Adrenal gland (tissue), 5 donors: ENCODE measurements at regions not wholly inside any gene's neighbourhood (a gene's known extent, or its start where the extent isn't known, plus 50 kb on each side); places are given as distances from the start of the nearest gene placed in this dataset.

Source experiments
- POLR2A ChIP-seq, 2 donors: fragments of 450-650 bp; IDR thresholded peaks; one replicate each; pipeline ENCODE4 v1.6.1; 2017; ENCODE audit warnings: antibody characterized with exemption in 2 of 2, mild to moderate bottlenecking in 2 of 2, moderate library complexity in 1 of 2
- TF ChIP-seq, protein P1 (sequence below), 6 experiments: fragments of 450-650 bp in 4 of 6; fragments of 200-600 bp in 2 of 6; sonication (generic) in 1 of 6; IDR thresholded peaks; 1 replicate in 5 of 6; 2 replicates in 1 of 6; pipeline versions ENCODE4 v1.5.1 to v1.8.0; 2016 to 2021; ENCODE audit warnings: antibody characterized with exemption in 6 of 6, mild to moderate bottlenecking in 2 of 6, moderate library complexity in 1 of 6
- donor health status: DM: no; HTN: no; CAD: no.

DNA sequence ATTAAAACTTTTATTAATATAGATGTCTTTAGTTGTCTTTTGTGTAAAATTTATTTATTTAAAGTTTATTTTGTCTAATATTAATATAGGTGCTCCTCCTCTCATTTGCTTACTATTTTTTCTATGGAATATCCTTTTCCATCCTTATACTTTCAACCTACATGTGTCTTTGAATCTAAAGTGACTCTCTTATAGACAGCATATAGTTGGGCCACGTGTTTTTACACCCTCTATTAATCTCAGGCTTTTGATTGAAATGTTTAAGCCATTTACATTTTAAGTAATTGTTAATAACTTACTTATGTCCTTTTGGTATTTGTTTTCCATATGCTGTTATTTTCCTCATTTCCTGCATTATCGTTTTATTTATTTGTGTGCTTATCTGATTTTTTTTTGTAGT lies 74.4 kb upstream of the LRFN5 start:
- TF ChIP-seq, protein P1, sequence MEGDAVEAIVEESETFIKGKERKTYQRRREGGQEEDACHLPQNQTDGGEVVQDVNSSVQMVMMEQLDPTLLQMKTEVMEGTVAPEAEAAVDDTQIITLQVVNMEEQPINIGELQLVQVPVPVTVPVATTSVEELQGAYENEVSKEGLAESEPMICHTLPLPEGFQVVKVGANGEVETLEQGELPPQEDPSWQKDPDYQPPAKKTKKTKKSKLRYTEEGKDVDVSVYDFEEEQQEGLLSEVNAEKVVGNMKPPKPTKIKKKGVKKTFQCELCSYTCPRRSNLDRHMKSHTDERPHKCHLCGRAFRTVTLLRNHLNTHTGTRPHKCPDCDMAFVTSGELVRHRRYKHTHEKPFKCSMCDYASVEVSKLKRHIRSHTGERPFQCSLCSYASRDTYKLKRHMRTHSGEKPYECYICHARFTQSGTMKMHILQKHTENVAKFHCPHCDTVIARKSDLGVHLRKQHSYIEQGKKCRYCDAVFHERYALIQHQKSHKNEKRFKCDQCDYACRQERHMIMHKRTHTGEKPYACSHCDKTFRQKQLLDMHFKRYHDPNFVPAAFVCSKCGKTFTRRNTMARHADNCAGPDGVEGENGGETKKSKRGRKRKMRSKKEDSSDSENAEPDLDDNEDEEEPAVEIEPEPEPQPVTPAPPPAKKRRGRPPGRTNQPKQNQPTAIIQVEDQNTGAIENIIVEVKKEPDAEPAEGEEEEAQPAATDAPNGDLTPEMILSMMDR (IDR thresholded peaks at IDR 0.05), result no peak
- TF ChIP-seq POLR2A (IDR thresholded peaks at IDR 0.05), result no peak
